Memory B cell (primary cell): ENCODE measurements at regions not wholly inside any gene's neighbourhood (a gene's known extent, or its start where the extent isn't known, plus 50 kb on each side); places are given as distances from the start of the nearest gene placed in this dataset.
"Not testable (repeated sequence)": the region's sequence is repeated elsewhere in the genome, so short reads cannot be mapped to it uniquely, and the experiment has no call there.

Source experiments
- ATAC-seq: fragments of 150-1000 bp; cut with Tn5 transposase; 2 replicates; pipeline ENCODE4 v1.10.0; 2021; ENCODE audit warnings: low read depth, mild to moderate bottlenecking, moderate library complexity
- DNase-seq, 2 donors: peaks; one replicate each; pipeline ENCODE4 v3.0.0; 2022; ENCODE audit warnings: low spot score in 2 of 2
- H3K27ac Mint-ChIP-seq: one replicate; pipeline ENCODE4 v1.8.0; 2022; ENCODE audit warnings: mild to moderate bottlenecking, moderate library complexity, mixed read lengths
- H3K27me3 Mint-ChIP-seq: one replicate; pipeline ENCODE4 v1.8.0; 2022; ENCODE audit warnings: mixed read lengths
- H3K36me3 Mint-ChIP-seq: one replicate; pipeline ENCODE4 v1.8.0; 2022; ENCODE audit warnings: mild to moderate bottlenecking, mixed read lengths
- H3K4me1 Mint-ChIP-seq: one replicate; pipeline ENCODE4 v1.8.0; 2022; ENCODE audit warnings: mixed read lengths
- H3K4me3 Mint-ChIP-seq: one replicate; pipeline ENCODE4 v1.8.0; 2022; ENCODE audit warnings: mild to moderate bottlenecking, moderate library complexity, mixed read lengths
- H3K9me3 Mint-ChIP-seq: one replicate; pipeline ENCODE4 v1.8.0; 2022; ENCODE audit warnings: mixed read lengths

- H3K27me3 Mint-ChIP-seq: peaks cover 18% of the 10 kb centered on the region
- no peaks in the 10 kb centered on the region for H3K36me3 Mint-ChIP-seq
Observed at GRCh38 chr5:154603011-154603410, 125.0 kb upstream of the HAND1 start.

GRCh38 chr5:154601014-154601413 lies 123.0 kb upstream of the HAND1 start:
- no peaks in the 10 kb centered on the region for H3K36me3 Mint-ChIP-seq
- H3K27ac Mint-ChIP-seq: no peak overlapping the region
- H3K4me3 Mint-ChIP-seq: no peak overlapping the region
- no peak for ATAC-seq
- H3K9me3 Mint-ChIP-seq: peaks cover 4% of the 10 kb centered on the region
- no peak for DNase-seq
- no peaks in the 10 kb centered on the region for H3K4me1 Mint-ChIP-seq
- peaks cover 23% of the 10 kb centered on the region for H3K27me3 Mint-ChIP-seq

More at GRCh38 chr5:154603011-154603410, 125.0 kb upstream of the HAND1 start:
- Mint-ChIP-seq H3K9me3 (peaks cover 2% of the 10 kb centered on the region), H3K4me1 (no peaks in the 10 kb centered on the region), H3K27ac (no peak overlapping the region), H3K4me3 (no peak overlapping the region)
- ATAC-seq: no peak
- DNase-seq: no peak

- Mint-ChIP-seq H3K4me3 (no peak overlapping the region), H3K4me1 (no peaks in the 10 kb centered on the region), H3K36me3 (no peaks in the 10 kb centered on the region), H3K9me3 (peaks cover 4% of the 10 kb centered on the region), H3K27ac (no peak overlapping the region), H3K27me3 (peaks cover 23% of the 10 kb centered on the region)
- ATAC-seq (no peak), DNase-seq (no peak)
Observed at GRCh38 chr5:154598021-154598420, 120.0 kb upstream of the HAND1 start.

- DNase-seq, H3K4me1 Mint-ChIP-seq, H3K4me3 Mint-ChIP-seq, H3K36me3 Mint-ChIP-seq, ATAC-seq, H3K9me3 Mint-ChIP-seq, H3K27ac Mint-ChIP-seq: not testable (repeated sequence)
- peaks cover 19% of the 10 kb centered on the region for H3K27me3 Mint-ChIP-seq
Observed at GRCh38 chr5:154596844-154597243, 118.8 kb upstream of the HAND1 start.

GRCh38 chr5:154595662-154596061 lies 117.6 kb upstream of the HAND1 start:
- Mint-ChIP-seq H3K4me3 (no peak overlapping the region), H3K36me3 (no peaks in the 10 kb centered on the region), H3K27ac (no peak overlapping the region), H3K27me3 (peaks cover 15% of the 10 kb centered on the region), H3K9me3 (peaks cover 4% of the 10 kb centered on the region), H3K4me1 (no peaks in the 10 kb centered on the region)
- ATAC-seq (no peak), DNase-seq (no peak)

- Mint-ChIP-seq H3K27ac (no peak overlapping the region), H3K9me3 (peaks cover 4% of the 10 kb centered on the region), H3K27me3 (peaks cover 12% of the 10 kb centered on the region), H3K4me1 (no peaks in the 10 kb centered on the region), H3K4me3 (no peak overlapping the region), H3K36me3 (no peaks in the 10 kb centered on the region)
- ATAC-seq: no peak
- DNase-seq: no peak
Observed at GRCh38 chr5:154593796-154594195, 115.8 kb upstream of the HAND1 start.

- Mint-ChIP-seq H3K9me3 (peaks cover 2% of the 10 kb centered on the region), H3K4me1 (no peaks in the 10 kb centered on the region), H3K27ac (no peak overlapping the region), H3K4me3 (no peak overlapping the region), H3K27me3 (peaks cover 7% of the 10 kb centered on the region), H3K36me3 (no peaks in the 10 kb centered on the region)
- ATAC-seq (no peak), DNase-seq (no peak)
Observed at GRCh38 chr5:154593071-154593470, 115.0 kb upstream of the HAND1 start.

- H3K27ac Mint-ChIP-seq: no peak overlapping the region
- no peak overlapping the region for H3K4me3 Mint-ChIP-seq
- H3K27me3 Mint-ChIP-seq: peaks cover 1% of the 10 kb centered on the region
- no peaks in the 10 kb centered on the region for H3K36me3 Mint-ChIP-seq
- DNase-seq (no peak), ATAC-seq (no peak)
- no peaks in the 10 kb centered on the region for H3K4me1 Mint-ChIP-seq
- no peaks in the 10 kb centered on the region for H3K9me3 Mint-ChIP-seq
Observed at GRCh38 chr5:154590093-154590724, 112.2 kb upstream of the HAND1 start.

GRCh38 chr5:154589511-154589910 lies 111.5 kb upstream of the HAND1 start:
- Mint-ChIP-seq H3K4me3 (no peak overlapping the region), H3K27me3 (peaks cover 4% of the 10 kb centered on the region), H3K36me3 (no peaks in the 10 kb centered on the region), H3K9me3 (no peaks in the 10 kb centered on the region), H3K4me1 (no peaks in the 10 kb centered on the region), H3K27ac (no peak overlapping the region)
- ATAC-seq (no peak), DNase-seq (no peak)

- not testable (repeated sequence) for H3K4me1 Mint-ChIP-seq, H3K36me3 Mint-ChIP-seq, H3K9me3 Mint-ChIP-seq, H3K27me3 Mint-ChIP-seq, H3K27ac Mint-ChIP-seq, ATAC-seq, DNase-seq, H3K4me3 Mint-ChIP-seq
Observed at GRCh38 chr5:154588833-154589425, 110.9 kb upstream of the HAND1 start.

GRCh38 chr5:154588091-154588774 lies 110.2 kb upstream of the HAND1 start:
- no peak overlapping the region for H3K4me3 Mint-ChIP-seq
- no peak overlapping the region for H3K27ac Mint-ChIP-seq
- H3K4me1 Mint-ChIP-seq: no peaks in the 10 kb centered on the region
- DNase-seq (no peak), ATAC-seq (no peak)
- H3K9me3 Mint-ChIP-seq: no peaks in the 10 kb centered on the region
- H3K27me3 Mint-ChIP-seq: peaks cover 10% of the 10 kb centered on the region
- no peaks in the 10 kb centered on the region for H3K36me3 Mint-ChIP-seq

GRCh38 chr5:154587123-154588026 lies 109.3 kb upstream of the HAND1 start:
- Mint-ChIP-seq H3K27me3 (peaks cover 10% of the 10 kb centered on the region), H3K4me3 (no peak overlapping the region), H3K9me3 (no peaks in the 10 kb centered on the region), H3K36me3 (no peaks in the 10 kb centered on the region), H3K4me1 (no peaks in the 10 kb centered on the region), H3K27ac (no peak overlapping the region)
- DNase-seq (no peak), ATAC-seq (no peak)

GRCh38 chr5:154583671-154584177 lies 105.7 kb upstream of the HAND1 start:
- no peak overlapping the region for H3K4me3 Mint-ChIP-seq
- H3K27ac Mint-ChIP-seq: no peak overlapping the region
- peaks cover 8% of the 10 kb centered on the region for H3K27me3 Mint-ChIP-seq
- DNase-seq: no peak
- no peaks in the 10 kb centered on the region for H3K36me3 Mint-ChIP-seq
- H3K4me1 Mint-ChIP-seq: no peaks in the 10 kb centered on the region
- no peak for ATAC-seq
- no peaks in the 10 kb centered on the region for H3K9me3 Mint-ChIP-seq

GRCh38 chr5:154580422-154580821 lies 102.4 kb upstream of the HAND1 start:
- Mint-ChIP-seq H3K36me3 (no peaks in the 10 kb centered on the region), H3K27ac (no peak overlapping the region), H3K9me3 (no peaks in the 10 kb centered on the region), H3K4me3 (no peak overlapping the region), H3K27me3 (peaks cover 8% of the 10 kb centered on the region), H3K4me1 (peaks cover 3% of the 10 kb centered on the region)
- ATAC-seq (no peak), DNase-seq (no peak)
